SK-N-MC (cell line): ENCODE measurements at regions not wholly inside any gene's neighbourhood (a gene's known extent, or its start where the extent isn't known, plus 50 kb on each side); places are given as distances from the start of the nearest gene placed in this dataset.

ENCODE experiments used
- EZH2 ChIP-seq: fragments of 200-600 bp; sonication (generic); IDR thresholded peaks from one replicate; pipeline ENCODE4 v1.6.1; 2017; ENCODE audit warnings: antibody characterized with exemption
- POLR2AphosphoS5 ChIP-seq: IDR thresholded peaks from 2 replicates; pipeline ENCODE4 v1.6.1; 2012; ENCODE audit warnings: mild to moderate bottlenecking, low read depth, low read length, borderline replicate concordance

GRCh38 chr12:24751181-24751580 is 197.7 kb downstream of the BCAT1 start:
- no peak for TF ChIP-seq POLR2AphosphoS5
- no peak for TF ChIP-seq EZH2
